Ascending aorta (tissue), 2 donors: ENCODE measurements at regions not wholly inside any gene's neighbourhood (a gene's known extent, or its start where the extent isn't known, plus 50 kb on each side); places are given as distances from the start of the nearest gene placed in this dataset.

Experiments
- DNase-seq, 2 donors: peaks; one replicate each; pipeline ENCODE4 v3.0.0-alpha.2; 2019; ENCODE audit warnings: low spot score in 2 of 2
- H3K27ac ChIP-seq, 2 donors: fragments of 200-600 bp; sonication (generic); one replicate each; pipeline ENCODE4 v1.5.1; 2016 to 2017; ENCODE audit warnings: mild to moderate bottlenecking in 1 of 2
- H3K27me3 ChIP-seq: fragments of 200-600 bp; sonication (generic); one replicate; pipeline ENCODE4 v1.5.1; 2017
- H3K36me3 ChIP-seq, 2 donors: fragments of 200-600 bp; sonication (generic); one replicate each; pipeline ENCODE4 v1.5.1; 2016
- H3K4me1 ChIP-seq, 2 donors: fragments of 200-600 bp; sonication (generic); one replicate each; pipeline ENCODE4 v1.5.1; 2016 to 2017; ENCODE audit warnings: mild to moderate bottlenecking in 1 of 2
- H3K4me3 ChIP-seq, 2 donors: fragments of 200-600 bp; sonication (generic); one replicate each; pipeline ENCODE4 v1.5.1; 2016 to 2017; ENCODE audit warnings: mild to moderate bottlenecking in 1 of 2
- H3K9me3 ChIP-seq, 2 donors: fragments of 200-600 bp; sonication (generic); one replicate each; pipeline ENCODE4 v1.5.1; 2016
- intact Hi-C: fragments of 100-400 bp; cut with DNase I; formaldehyde crosslinking; loops from one replicate; pipeline ENCODE4 v1.15.1; 2023
- TF ChIP-seq, protein P1 (sequence below), 3 experiments: fragments of 200-600 bp in 2 of 3; fragments of 450-650 bp in 1 of 3; sonication (generic) in 2 of 3; IDR thresholded peaks; one replicate each; pipeline ENCODE4 v1.5.1; 2016 to 2019; ENCODE audit warnings: antibody characterized with exemption in 3 of 3, mild to moderate bottlenecking in 1 of 3, moderate library complexity in 1 of 3

DNA sequence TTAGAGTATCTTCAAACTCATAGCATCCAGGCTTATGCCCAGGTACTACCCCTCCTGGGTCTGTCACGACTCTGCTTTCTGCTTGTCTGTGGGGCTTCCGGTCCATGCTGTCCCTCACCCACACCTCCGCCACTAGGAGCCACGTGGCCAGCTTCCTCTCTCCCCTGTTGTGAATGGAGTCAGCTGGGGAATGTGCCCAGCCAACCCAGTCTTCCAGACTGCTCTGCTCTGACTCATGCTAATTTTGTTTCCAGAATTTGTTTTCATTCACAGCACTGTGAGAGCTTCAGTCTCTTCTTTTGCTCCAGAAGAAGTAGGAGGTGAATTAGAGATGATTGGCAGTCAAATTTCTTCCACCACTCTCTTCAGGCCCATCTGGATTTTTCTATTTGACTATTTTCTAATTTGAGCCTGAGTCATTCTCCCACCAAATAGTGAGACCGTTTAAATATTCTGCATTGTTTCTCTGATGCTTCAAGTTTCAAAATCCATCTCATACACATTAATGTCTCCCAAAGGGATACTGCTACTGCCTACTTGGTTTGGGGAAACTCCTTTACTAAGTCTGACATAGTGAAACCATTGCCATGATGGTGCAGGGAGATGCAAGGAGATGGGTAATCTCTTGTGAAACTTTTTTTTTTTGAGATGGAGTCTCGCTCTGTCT, 424.1 kb upstream of the KIF2A start:
- intact Hi-C loops = no loop called here
- H3K27me3 ChIP-seq = no peaks in the 10 kb centered on the region
- TF ChIP-seq, protein P1, sequence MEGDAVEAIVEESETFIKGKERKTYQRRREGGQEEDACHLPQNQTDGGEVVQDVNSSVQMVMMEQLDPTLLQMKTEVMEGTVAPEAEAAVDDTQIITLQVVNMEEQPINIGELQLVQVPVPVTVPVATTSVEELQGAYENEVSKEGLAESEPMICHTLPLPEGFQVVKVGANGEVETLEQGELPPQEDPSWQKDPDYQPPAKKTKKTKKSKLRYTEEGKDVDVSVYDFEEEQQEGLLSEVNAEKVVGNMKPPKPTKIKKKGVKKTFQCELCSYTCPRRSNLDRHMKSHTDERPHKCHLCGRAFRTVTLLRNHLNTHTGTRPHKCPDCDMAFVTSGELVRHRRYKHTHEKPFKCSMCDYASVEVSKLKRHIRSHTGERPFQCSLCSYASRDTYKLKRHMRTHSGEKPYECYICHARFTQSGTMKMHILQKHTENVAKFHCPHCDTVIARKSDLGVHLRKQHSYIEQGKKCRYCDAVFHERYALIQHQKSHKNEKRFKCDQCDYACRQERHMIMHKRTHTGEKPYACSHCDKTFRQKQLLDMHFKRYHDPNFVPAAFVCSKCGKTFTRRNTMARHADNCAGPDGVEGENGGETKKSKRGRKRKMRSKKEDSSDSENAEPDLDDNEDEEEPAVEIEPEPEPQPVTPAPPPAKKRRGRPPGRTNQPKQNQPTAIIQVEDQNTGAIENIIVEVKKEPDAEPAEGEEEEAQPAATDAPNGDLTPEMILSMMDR (IDR thresholded peaks at IDR 0.05) = no peak
- H3K9me3 ChIP-seq = no peaks in the 10 kb centered on the region
- no peaks in the 10 kb centered on the region for H3K4me1 ChIP-seq
- no peak overlapping the region for H3K27ac ChIP-seq
- no peaks in the 10 kb centered on the region for H3K36me3 ChIP-seq
- no peak for DNase-seq
- no peak overlapping the region for H3K4me3 ChIP-seq

DNA sequence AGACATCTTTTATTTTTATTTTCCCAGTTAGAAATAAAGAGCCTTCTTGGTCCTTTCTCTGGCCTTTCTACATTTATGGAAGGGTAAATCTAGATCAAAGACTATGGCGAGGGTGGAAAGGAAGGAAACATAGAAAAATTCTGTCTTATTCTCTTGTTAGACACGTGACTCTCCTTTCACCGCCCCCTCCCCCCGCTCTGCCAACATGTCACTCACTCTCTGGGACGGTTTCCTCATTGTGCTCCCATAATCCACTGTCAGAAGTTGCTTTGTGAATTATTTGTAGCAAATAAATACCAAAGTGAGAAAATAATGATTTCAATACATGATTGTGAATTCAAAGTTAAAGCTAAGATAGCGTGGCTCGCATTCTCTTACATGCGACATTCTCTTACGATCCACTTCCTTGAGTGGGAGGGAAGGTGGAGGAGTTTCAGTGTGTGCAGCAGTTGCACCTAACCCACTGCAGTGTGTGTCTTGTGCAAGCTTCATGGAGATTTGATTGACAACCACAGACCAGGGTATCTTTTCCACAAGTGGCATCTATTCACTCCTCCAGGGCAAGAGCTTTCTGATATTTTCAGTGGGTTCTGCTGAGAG, 423.0 kb upstream of the KIF2A start:
- H3K9me3 ChIP-seq = no peaks in the 10 kb centered on the region
- H3K27me3 ChIP-seq = no peaks in the 10 kb centered on the region
- H3K36me3 ChIP-seq = no peaks in the 10 kb centered on the region
- H3K4me3 ChIP-seq = no peak overlapping the region
- intact Hi-C loops = no loop called here
- no peak overlapping the region for H3K27ac ChIP-seq
- no peaks in the 10 kb centered on the region for H3K4me1 ChIP-seq
- TF ChIP-seq, protein P1 (IDR thresholded peaks at IDR 0.05) = no peak
- no peak for DNase-seq

DNA sequence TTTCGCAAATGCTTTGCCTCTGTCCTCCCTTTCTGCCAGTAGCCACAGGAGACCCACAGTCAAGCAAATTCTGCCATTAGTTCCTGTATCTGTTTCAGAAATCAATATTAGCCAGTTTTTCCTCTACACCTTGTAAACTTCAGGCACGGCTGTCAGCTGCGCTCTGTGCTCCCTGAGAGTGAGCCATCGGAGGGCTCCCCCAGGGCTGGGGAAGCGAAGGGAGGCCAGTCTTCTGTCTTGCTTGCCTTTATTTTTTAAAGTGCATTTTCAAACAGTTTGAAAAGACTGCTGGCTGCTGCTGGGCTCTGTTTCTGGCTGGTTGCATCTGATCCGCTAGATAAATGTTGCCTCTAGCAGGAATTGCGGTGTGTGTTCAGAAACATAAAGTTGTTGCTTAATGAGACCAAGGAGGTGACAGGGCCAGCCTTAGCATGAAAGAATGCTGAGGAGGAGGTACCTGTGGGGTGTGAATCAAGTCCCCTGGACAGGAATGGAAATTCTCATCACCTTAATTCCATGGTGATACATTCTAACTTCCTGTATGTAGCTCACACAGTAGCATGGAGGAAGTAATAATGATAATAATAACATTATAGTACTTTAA, 421.7 kb upstream of the KIF2A start:
- no peaks in the 10 kb centered on the region for H3K36me3 ChIP-seq
- H3K4me1 ChIP-seq = no peaks in the 10 kb centered on the region
- intact Hi-C loops = no loop called here
- no peak overlapping the region for H3K4me3 ChIP-seq
- no peaks in the 10 kb centered on the region for H3K27me3 ChIP-seq
- H3K9me3 ChIP-seq = no peaks in the 10 kb centered on the region
- TF ChIP-seq, protein P1 (IDR thresholded peaks at IDR 0.05) = no peak
- no peak overlapping the region for H3K27ac ChIP-seq
- DNase-seq = no peak

DNA sequence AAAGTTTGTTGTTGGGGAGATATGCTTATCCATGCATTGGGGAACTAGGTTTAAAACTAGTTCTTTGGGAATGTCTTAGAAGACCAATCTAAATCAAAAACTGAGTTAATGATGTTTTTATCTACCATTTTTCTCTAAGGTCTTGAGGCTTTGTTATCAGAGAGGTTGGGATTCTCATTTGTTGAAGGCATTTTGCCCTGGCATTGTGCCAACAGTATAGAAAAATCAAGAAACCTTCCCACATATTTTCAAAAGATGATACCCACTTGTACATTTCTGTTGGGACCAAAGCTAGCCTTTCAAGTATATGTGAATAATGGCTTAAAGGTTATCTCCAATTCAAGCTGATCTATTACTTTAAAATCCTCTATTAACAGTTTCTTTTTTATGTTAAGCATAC, 419.8 kb upstream of the KIF2A start:
- no peak for DNase-seq
- intact Hi-C loops = no loop called here
- TF ChIP-seq, protein P1 (IDR thresholded peaks at IDR 0.05) = no peak
- H3K27ac ChIP-seq = no peak overlapping the region
- no peak overlapping the region for H3K4me3 ChIP-seq
- H3K4me1 ChIP-seq = no peaks in the 10 kb centered on the region
- H3K9me3 ChIP-seq = peaks cover 0 to 5% of the 10 kb centered on the region in 2 donors
- H3K36me3 ChIP-seq = no peaks in the 10 kb centered on the region
- no peaks in the 10 kb centered on the region for H3K27me3 ChIP-seq

DNA sequence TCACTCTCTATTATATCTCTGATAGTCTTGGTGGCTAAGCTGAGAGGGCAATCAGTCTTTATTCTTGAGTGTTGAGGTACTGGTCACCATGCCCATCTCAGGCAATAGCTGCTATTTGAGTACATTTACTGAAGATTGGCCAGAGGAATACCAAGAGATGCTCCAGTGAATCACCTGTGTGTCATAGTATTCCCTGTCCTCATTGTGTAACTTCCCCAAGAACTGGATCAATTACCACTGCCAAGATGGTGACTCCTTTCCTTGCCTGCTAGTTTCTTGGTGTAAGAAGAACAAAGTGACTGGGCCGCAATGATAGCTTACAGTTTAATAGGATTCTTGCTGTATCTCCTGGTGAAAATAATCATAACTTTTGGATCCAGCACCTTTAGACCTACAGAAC, 418.7 kb upstream of the KIF2A start:
- TF ChIP-seq, protein P1 (IDR thresholded peaks at IDR 0.05) = no peak
- no peak overlapping the region for H3K27ac ChIP-seq

More for the DNA sequence above, 418.7 kb upstream of the KIF2A start:
- Histone ChIP-seq H3K27me3 (no peaks in the 10 kb centered on the region), H3K9me3 (peaks cover 0 to 7% of the 10 kb centered on the region in 2 donors), H3K4me3 (no peak overlapping the region), H3K36me3 (no peaks in the 10 kb centered on the region), H3K4me1 (no peaks in the 10 kb centered on the region)
- DNase-seq = no peak
- intact Hi-C loops = no loop called here
